ENCODE measurements at regions not wholly inside any gene's neighbourhood (a gene's known extent, or its start where the extent isn't known, plus 50 kb on each side); places are given as distances from the start of the nearest gene placed in this dataset.

GRCh38 chr2:14072338-14072737, 560.2 kb upstream of the LRATD1 start:
- TF ChIP-seq, protein P1, sequence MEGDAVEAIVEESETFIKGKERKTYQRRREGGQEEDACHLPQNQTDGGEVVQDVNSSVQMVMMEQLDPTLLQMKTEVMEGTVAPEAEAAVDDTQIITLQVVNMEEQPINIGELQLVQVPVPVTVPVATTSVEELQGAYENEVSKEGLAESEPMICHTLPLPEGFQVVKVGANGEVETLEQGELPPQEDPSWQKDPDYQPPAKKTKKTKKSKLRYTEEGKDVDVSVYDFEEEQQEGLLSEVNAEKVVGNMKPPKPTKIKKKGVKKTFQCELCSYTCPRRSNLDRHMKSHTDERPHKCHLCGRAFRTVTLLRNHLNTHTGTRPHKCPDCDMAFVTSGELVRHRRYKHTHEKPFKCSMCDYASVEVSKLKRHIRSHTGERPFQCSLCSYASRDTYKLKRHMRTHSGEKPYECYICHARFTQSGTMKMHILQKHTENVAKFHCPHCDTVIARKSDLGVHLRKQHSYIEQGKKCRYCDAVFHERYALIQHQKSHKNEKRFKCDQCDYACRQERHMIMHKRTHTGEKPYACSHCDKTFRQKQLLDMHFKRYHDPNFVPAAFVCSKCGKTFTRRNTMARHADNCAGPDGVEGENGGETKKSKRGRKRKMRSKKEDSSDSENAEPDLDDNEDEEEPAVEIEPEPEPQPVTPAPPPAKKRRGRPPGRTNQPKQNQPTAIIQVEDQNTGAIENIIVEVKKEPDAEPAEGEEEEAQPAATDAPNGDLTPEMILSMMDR (optimal IDR thresholded peaks at IDR 0.05 in 1 of 3, IDR thresholded peaks at IDR 0.05 in 1 of 3, conservative IDR thresholded peaks at IDR 0.05 in 1 of 3; ENCODE audit: extremely low read depth in 1 of 3, insufficient read depth in 2 of 3, low read length in 3 of 3): no peak
- no peak for TF ChIP-seq EZH2 (IDR thresholded peaks at IDR 0.05; ENCODE audit: low read length)
